Midbrain (tissue), 1 donor: ENCODE measurements at regions not wholly inside any gene's neighbourhood (a gene's known extent, or its start where the extent isn't known, plus 50 kb on each side); places are given as distances from the start of the nearest gene placed in this dataset.

ENCODE experiments used
- DNase-seq: peaks from one replicate; lab custom pipeline; 2025; lab: John Stamatoyannopoulos, UW

GRCh38 chrX:149992918-149993317 lies 54.6 kb upstream of the EOLA2 start:
- no peak for DNase-seq

DNA sequence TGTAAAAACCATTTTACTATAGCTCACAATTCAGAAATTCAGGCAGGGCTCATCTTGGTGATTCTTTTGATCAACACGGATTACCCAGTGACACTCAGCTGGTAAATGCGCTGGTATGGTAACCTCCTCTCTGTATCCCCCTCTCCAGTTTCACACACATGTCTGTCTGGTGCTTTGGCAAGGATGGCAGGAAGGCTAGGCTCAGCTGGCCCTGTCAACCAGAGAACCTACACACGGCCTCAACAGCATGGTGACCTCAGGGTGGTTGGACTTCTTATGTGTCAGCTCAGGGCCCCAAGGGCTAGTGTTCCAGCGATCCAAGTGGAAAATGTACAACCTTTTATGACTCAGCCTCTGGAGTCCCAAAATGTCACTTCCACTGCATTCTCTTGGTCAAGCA lies 55.7 kb upstream of the EOLA2 start:
- DNase-seq, result no peak

- no peak for DNase-seq
These were observed 58.2 kb upstream of the EOLA2 start for GRCh38 chrX:149996515-149996914.

DNA sequence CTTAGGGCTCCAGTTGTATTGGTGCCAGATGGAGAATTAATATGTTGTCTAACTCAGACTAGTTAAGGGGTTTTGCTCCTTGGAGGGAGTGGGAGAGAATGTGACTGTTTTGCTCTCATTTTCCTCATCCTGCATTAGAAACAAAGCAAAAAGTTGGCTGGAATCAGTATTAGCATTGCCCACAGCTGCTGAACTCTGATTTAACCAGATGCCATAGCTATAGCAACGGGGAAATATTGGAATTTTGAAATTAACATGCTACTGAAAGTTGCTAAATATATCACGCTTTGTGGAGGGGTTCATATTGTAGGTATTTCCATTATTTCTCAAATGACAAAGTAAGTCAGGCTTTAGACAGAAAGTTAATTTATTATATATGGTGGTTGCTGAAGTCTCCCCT lies 66.7 kb upstream of the EOLA2 start:
- no peak for DNase-seq

DNA sequence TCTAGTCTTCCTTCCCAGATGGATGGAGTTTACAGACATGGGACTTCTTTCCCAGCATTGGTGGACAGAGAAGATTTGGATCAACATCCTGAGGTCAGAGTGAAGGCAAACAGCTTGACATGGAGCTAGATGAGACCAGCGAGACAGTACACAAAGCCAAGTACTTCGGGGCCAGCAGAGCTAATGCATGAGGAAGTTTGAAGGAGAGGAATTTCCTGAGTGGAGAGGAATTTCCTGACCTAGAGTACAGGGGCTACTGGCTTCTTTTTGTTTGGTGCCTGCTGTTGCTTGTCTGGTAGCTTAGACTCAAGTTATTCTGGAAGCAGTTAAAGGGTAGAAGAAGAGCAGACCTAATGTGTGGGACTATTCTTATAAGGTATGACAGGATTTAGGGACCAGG lies 69.1 kb upstream of the EOLA2 start:
- no peak for DNase-seq

- DNase-seq, result no peak
These were observed 74.5 kb upstream of the EOLA2 start for GRCh38 chrX:150012647-150013381.

- DNase-seq, result no peak
These were observed 76.2 kb upstream of the EOLA2 start for GRCh38 chrX:150014525-150014924.

DNA sequence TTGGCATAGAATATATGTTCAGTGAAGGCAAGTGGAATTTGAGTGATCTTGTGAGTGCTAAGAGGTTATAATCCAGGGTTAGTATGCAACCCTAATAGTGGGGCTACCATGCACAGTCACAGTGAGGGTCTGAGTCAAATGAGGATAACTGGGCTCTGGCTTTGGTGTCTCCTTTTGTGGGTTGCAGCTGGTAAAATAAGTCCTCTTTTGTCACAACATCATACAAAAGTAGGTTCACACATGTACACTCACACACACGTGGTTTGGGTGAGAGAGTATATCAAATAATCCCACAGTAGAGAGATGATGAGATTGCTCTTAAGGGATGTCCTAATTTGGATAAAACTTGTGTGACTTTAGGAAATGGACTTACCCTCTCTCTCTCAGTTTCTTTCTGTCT lies 79.6 kb upstream of the EOLA2 start:
- DNase-seq, result no peak

GRCh38 chrX:150018931-150019361 lies 80.7 kb upstream of the EOLA2 start:
- no peak for DNase-seq

DNA sequence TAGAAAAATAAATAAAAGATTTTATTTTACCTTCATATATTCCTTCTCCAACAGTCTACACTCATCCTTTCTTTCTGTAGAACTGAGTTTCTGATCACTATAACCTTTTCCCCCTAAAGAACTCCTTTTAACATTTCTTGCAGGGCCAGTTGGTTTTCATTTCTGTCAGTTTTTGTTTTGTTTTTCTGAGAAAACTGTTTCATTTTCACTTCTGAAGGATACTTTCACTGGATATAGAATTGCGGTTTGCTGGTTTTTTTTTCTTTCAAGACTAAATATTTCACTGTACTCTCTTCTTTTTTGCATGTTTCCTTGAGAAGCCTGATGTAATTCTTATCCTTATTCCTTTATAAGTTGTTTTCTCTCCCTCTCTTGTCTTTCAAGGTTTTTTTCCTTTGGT lies 90.4 kb upstream of the EOLA2 start:
- DNase-seq, result no peak

DNA sequence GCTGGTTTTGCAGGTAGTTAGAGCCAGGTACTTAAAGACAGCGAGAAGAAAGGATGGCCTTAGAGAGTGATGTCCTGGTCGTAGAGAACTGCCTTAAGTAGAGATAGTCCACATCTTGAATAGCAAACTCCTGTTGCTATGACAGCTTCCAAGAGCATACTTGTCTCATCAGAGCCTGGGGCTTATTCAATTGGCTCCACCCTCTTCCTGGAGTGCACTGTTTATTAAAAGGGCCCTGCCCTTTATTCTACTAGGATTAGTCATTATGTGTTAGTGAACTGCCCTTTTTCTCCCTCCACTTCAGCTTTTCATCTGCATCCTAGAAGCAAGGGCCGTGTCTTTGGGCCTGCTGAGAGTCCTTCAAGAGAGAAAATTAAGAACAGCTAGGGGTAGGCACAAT lies 94.5 kb upstream of the EOLA2 start:
- no peak for DNase-seq

DNA sequence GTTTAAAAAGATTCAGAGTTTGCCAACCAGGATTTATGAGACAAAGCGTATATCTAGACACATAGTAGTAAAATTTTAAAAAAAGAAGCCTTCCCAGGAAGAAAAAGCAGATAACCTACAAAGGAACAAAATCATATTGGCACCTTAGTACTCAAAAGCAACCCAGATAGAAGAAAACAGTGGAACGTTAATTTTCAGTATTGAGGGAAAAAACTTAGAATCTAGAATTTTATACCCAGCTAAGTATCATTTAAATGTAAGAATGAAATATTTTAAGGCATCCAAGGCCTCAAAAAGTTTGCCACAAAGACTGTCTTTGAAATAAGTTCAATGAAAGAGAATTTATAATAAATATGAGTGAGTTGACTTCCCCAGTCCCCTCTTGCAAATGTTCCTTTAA lies 96.5 kb upstream of the EOLA2 start:
- DNase-seq, result no peak

DNA sequence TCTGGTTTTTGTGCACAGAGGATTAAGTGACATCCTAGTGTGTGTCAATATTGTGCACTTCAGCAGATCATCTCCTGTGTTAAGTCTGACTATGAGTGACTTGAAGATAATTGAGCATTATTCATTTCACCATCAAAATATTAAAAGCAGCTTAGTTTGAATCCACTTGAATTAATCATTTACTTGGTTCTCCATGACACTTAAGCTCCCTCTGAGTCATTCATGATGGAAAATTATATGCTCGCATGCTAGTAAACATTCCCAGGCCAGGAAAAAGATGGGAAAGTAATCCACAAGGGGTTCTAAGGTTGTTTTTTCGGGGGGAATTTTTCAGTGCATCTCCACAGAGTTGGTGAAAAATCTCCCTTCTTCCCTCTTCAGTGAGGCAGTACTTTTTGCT lies 97.2 kb upstream of the EOLA2 start:
- DNase-seq, result no peak

DNA sequence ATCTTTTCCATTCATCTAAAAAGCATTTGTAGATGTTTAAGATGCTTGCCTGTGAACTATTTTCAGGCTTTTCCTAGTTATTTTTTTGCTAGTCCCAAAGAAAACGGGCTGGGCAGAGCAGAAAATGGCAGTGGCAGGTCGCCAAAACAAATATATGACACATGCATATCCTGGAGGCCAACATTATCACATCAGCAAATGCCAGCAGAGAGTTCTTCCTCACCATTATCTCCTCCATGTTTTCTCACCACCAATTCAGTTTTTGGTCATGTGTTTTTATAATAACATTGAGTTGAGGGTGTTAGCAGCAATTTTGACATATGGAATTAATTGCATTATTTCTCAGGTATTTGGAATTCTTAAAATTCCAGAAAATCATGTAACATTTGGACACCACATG lies 97.9 kb upstream of the EOLA2 start:
- no peak for DNase-seq

GRCh38 chrX:150036641-150037040 lies 98.3 kb upstream of the EOLA2 start:
- no peak for DNase-seq

DNA sequence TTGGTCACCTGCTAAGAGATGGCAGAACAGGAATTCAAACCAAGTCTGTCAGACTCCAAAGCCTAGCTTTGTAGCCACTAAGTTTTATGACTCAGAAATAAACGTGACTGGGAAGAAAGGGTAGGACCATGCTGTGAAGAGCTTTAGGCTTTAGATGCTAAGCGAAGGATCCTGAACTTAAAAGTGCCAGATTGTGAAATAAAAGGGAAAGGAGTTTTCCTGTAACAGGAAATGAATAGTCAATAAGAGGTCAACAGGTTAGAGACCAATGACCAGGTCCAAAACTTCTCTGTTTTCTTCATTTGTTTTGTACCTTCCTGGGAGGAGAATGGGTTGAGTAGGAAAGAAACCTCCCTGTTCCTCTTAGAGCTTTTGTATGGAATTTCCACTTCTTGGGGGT lies 98.8 kb upstream of the EOLA2 start:
- DNase-seq, result no peak

- no peak for DNase-seq
These were observed 100.0 kb upstream of the EOLA2 start for GRCh38 chrX:150038315-150038714.

- no peak for DNase-seq
These were observed 100.8 kb upstream of the EOLA2 start for GRCh38 chrX:150038986-150039599.

DNA sequence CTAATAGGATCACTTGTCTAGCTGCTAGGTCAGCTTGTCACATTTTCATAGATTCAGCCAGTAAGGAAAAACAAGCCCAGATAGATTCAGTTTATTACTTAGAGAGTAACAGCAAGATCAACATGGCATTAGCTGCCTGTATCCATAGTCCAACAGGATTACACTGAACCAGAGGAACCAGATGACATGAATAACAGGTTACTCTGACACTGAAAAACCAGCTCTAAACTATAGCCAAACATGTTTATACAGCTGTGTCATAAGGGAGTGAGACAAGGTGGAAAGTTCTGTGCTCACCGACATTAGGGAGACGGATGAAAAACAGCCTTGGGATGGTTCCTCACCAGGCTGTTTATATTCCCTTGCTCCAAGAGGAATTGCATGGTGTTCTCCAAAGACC lies 102.9 kb upstream of the EOLA2 start:
- DNase-seq, result no peak

DNA sequence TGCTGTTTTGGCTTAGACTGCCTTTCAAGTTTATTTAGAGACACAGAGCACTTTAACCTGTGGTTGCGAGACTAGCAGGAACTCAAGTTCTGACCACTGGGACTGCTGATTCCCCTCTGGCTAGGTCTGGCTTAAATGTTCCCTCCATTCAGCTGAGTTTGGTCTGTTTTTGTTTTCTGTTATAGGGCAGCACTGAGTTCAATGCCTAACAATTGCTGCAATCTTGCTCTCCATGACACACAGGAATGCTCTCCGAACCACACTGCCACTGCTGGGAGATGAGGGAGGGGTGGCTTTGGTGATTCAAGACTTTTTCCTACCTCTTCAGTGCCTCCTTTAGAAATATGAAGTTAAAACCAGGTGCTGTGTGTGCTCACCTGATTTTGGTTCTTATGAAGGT lies 106.3 kb upstream of the EOLA2 start:
- no peak for DNase-seq

- DNase-seq, result no peak
These were observed 109.5 kb upstream of the EOLA2 start for GRCh38 chrX:150047818-150048217.

DNA sequence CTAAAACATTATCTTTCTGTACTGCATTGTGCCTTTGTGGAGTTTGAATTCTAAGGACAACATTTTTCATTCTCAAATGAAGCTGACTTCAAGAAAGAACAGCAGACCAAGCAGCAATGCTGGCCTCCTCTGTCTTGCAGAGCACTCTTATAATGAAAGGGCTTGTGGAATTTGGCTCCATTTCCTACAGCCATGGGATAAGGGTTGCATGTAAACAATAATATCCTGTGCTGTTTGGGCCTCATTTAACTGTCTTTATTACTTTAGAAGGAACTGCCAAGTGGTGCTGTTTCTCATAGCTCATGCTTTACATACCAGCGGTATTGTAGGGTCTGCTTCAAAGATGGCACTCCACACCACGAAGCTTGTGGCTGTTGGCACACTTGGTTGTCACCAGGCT lies 111.4 kb upstream of the EOLA2 start:
- no peak for DNase-seq

DNA sequence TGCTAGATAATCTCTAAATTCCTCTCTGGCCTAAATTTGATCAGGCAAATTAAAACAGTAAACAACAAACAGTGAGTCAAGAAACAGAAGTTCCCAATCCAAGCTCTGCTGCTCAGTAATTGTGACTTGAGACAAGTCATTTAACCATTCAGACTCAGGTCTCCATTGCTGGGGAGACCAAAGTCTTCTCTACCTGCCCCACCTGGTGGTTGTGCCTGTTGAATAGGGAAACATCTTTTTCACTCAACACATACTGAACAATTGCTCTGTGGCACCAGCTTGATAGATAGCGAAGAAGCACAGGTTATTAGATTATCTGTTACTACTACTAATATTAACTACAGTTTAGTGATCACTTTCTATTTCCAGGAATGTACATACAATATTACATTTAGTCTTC lies 112.1 kb upstream of the EOLA2 start:
- DNase-seq, result no peak

DNA sequence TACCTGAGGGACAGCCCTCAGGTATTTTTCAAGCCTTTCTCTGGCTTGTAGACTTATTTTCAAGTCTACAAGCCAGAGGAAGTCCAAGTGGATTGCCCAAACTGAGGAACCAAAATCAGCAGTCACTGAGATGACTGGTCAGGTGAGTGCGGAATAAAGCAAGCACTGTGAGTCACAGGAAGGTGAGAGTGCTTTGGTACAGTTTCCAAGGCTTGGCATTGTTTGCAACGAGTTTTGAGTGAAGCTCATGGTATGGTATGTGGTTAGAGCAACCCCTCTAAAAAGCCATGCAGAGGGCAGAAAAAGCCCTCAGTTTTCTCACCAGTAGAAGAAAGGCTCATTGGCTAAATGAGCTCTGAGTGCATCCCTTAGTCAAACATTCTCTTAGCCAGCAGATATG lies 112.8 kb upstream of the EOLA2 start:
- no peak for DNase-seq
